Activated B cell treated with CpG ODN at 0.5 μM for 24 hours (primary cell): ENCODE measurements at regions not wholly inside any gene's neighbourhood (a gene's known extent, or its start where the extent isn't known, plus 50 kb on each side); places are given as distances from the start of the nearest gene placed in this dataset.

ENCODE experiments used
- ATAC-seq: fragments of 200-7000 bp; cut with Tn5 transposase; one replicate; pipeline ENCODE4 v1.10.0; 2021; ENCODE audit warnings: low read depth, mild to moderate bottlenecking, moderate library complexity
- CTCF ChIA-PET: fragments of 350-600 bp; sonication (Branson Sonifier 250); formaldehyde crosslinking; loops from one replicate; lab custom pipeline; 2021; ENCODE audit warnings: antibody characterized with exemption; lab: Charles Lee
- POLR2A ChIA-PET: fragments of 350-600 bp; sonication (Branson Sonifier 250); formaldehyde crosslinking; loops from one replicate; lab custom pipeline; 2021; ENCODE audit warnings: antibody characterized with exemption; lab: Charles Lee
- DNase-seq: peaks from one replicate; pipeline ENCODE4 v3.0.0; 2022
- H3K27ac Mint-ChIP-seq: one replicate; pipeline ENCODE4 v1.8.0; 2020; ENCODE audit warnings: mixed read lengths
- H3K27me3 Mint-ChIP-seq: one replicate; pipeline ENCODE4 v1.8.0; 2021; ENCODE audit warnings: mixed read lengths
- H3K36me3 Mint-ChIP-seq: one replicate; pipeline ENCODE4 v1.8.0; 2021; ENCODE audit warnings: low read depth, mixed read lengths
- H3K4me1 Mint-ChIP-seq: one replicate; pipeline ENCODE4 v1.8.0; 2021; ENCODE audit warnings: mixed read lengths
- H3K4me3 Mint-ChIP-seq: one replicate; pipeline ENCODE4 v1.8.0; 2020; ENCODE audit warnings: mild to moderate bottlenecking, mixed read lengths
- H3K9me3 Mint-ChIP-seq: one replicate; pipeline ENCODE4 v1.8.0; 2020; ENCODE audit warnings: mixed read lengths
- CTCF ChIP-seq: fragments of 200-600 bp; IDR thresholded peaks from one replicate; pipeline ENCODE4 v1.8.0; 2022; ENCODE audit warnings: antibody characterized with exemption, mild to moderate bottlenecking
- intact Hi-C: fragments of 100-400 bp; cut with micrococcal nuclease; formaldehyde crosslinking; loops from one replicate; pipeline ENCODE4 v1.15.1; 2024

GRCh38 chr18:1416074-1416473, 511.4 kb downstream of the ADCYAP1 start:
- intact Hi-C loops = no loop called here
- ATAC-seq (no peak), DNase-seq (no peak)
- POLR2A ChIA-PET = no interaction called here
- no peaks in the 10 kb centered on the region for H3K4me1 Mint-ChIP-seq
- CTCF ChIA-PET = no interaction called here
- H3K36me3 Mint-ChIP-seq = no peaks in the 10 kb centered on the region
- TF ChIP-seq CTCF = no peak
- H3K9me3 Mint-ChIP-seq = peaks cover 3% of the 10 kb centered on the region
- H3K4me3 Mint-ChIP-seq = no peak overlapping the region
- no peak overlapping the region for H3K27ac Mint-ChIP-seq
- no peaks in the 10 kb centered on the region for H3K27me3 Mint-ChIP-seq

- no peak for TF ChIP-seq CTCF
- ATAC-seq (no peak), DNase-seq (no peak)
- H3K4me3 Mint-ChIP-seq = no peak overlapping the region
- no peaks in the 10 kb centered on the region for H3K36me3 Mint-ChIP-seq
- peaks cover 3% of the 10 kb centered on the region for H3K9me3 Mint-ChIP-seq
- H3K27ac Mint-ChIP-seq = no peak overlapping the region
- CTCF ChIA-PET = no interaction called here
- H3K4me1 Mint-ChIP-seq = no peaks in the 10 kb centered on the region
- POLR2A ChIA-PET = no interaction called here
- no peaks in the 10 kb centered on the region for H3K27me3 Mint-ChIP-seq
- intact Hi-C loops = no loop called here
Measured at GRCh38 chr18:1421502-1421901, 516.8 kb downstream of the ADCYAP1 start.

GRCh38 chr18:1422634-1423033, 518.0 kb downstream of the ADCYAP1 start:
- DNase-seq (no peak), ATAC-seq (no peak)
- Mint-ChIP-seq H3K4me1 (no peaks in the 10 kb centered on the region), H3K27me3 (no peaks in the 10 kb centered on the region), H3K27ac (no peak overlapping the region), H3K9me3 (peaks cover 3% of the 10 kb centered on the region), H3K4me3 (no peak overlapping the region), H3K36me3 (no peaks in the 10 kb centered on the region)
- no peak for TF ChIP-seq CTCF
- POLR2A ChIA-PET = no interaction called here
- CTCF ChIA-PET = no interaction called here
- intact Hi-C loops = no loop called here

- DNase-seq (no peak), ATAC-seq (no peak)
- no peaks in the 10 kb centered on the region for H3K4me1 Mint-ChIP-seq
- no peak overlapping the region for H3K27ac Mint-ChIP-seq
- POLR2A ChIA-PET = no interaction called here
- no peaks in the 10 kb centered on the region for H3K36me3 Mint-ChIP-seq
- no peak overlapping the region for H3K4me3 Mint-ChIP-seq
- intact Hi-C loops = no loop called here
- CTCF ChIA-PET = no interaction called here
- H3K27me3 Mint-ChIP-seq = no peaks in the 10 kb centered on the region
- TF ChIP-seq CTCF = no peak
- H3K9me3 Mint-ChIP-seq = no peaks in the 10 kb centered on the region
Measured at GRCh38 chr18:1425679-1426078, 521.0 kb downstream of the ADCYAP1 start.

GRCh38 chr18:1435487-1435886, 530.8 kb downstream of the ADCYAP1 start:
- DNase-seq (no peak), ATAC-seq (no peak)
- no peak overlapping the region for H3K27ac Mint-ChIP-seq
- no peak for TF ChIP-seq CTCF
- no peaks in the 10 kb centered on the region for H3K4me1 Mint-ChIP-seq
- POLR2A ChIA-PET = no interaction called here
- CTCF ChIA-PET = no interaction called here
- no peaks in the 10 kb centered on the region for H3K27me3 Mint-ChIP-seq
- no peak overlapping the region for H3K4me3 Mint-ChIP-seq
- intact Hi-C loops = no loop called here
- H3K9me3 Mint-ChIP-seq = no peaks in the 10 kb centered on the region
- no peaks in the 10 kb centered on the region for H3K36me3 Mint-ChIP-seq
